LNCaP clone FGC (cell line): ENCODE measurements at regions not wholly inside any gene's neighbourhood (a gene's known extent, or its start where the extent isn't known, plus 50 kb on each side); places are given as distances from the start of the nearest gene placed in this dataset.

Source experiments
- DNase-seq: peaks from one replicate; pipeline ENCODE4 v3.0.0-alpha.2; 2011; ENCODE audit warnings: low read depth
- H3K4me3 ChIP-seq: 2 replicates; pipeline ENCODE4 v1.5.1; 2011; ENCODE audit warnings: mild to moderate bottlenecking, low read depth, low read length, control low read depth
- TF ChIP-seq, protein P1 (sequence below): IDR thresholded peaks from 2 replicates; pipeline ENCODE4 v1.5.1; 2012; ENCODE audit warnings: mild to moderate bottlenecking; ENCODE audit not compliant: control insufficient read depth, insufficient read depth; ENCODE audit errors: extremely low read depth

DNA sequence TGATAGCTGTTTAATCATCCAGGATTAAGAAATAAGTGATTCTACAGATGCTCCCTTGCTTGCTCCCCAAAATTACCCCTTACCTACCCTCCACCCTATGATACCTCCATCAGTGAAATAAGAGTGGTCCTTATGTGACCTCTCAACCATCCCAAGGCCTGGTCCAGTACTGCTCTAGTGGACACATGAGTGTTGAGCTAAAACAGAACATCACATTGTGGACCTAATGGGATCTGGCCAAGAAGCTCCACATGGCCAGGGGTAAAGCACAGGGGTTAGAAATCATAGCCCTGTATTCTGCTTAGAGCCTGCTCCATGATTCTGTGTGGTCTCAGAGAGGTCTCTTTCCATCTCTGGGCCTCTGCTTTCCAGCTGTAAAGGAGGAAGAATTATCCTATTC, 355.6 kb downstream of the TNS1 start:
- TF ChIP-seq, protein P1, sequence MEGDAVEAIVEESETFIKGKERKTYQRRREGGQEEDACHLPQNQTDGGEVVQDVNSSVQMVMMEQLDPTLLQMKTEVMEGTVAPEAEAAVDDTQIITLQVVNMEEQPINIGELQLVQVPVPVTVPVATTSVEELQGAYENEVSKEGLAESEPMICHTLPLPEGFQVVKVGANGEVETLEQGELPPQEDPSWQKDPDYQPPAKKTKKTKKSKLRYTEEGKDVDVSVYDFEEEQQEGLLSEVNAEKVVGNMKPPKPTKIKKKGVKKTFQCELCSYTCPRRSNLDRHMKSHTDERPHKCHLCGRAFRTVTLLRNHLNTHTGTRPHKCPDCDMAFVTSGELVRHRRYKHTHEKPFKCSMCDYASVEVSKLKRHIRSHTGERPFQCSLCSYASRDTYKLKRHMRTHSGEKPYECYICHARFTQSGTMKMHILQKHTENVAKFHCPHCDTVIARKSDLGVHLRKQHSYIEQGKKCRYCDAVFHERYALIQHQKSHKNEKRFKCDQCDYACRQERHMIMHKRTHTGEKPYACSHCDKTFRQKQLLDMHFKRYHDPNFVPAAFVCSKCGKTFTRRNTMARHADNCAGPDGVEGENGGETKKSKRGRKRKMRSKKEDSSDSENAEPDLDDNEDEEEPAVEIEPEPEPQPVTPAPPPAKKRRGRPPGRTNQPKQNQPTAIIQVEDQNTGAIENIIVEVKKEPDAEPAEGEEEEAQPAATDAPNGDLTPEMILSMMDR, result no peak
- DNase-seq, result no peak
- H3K4me3 ChIP-seq, result no peak overlapping the region

DNA sequence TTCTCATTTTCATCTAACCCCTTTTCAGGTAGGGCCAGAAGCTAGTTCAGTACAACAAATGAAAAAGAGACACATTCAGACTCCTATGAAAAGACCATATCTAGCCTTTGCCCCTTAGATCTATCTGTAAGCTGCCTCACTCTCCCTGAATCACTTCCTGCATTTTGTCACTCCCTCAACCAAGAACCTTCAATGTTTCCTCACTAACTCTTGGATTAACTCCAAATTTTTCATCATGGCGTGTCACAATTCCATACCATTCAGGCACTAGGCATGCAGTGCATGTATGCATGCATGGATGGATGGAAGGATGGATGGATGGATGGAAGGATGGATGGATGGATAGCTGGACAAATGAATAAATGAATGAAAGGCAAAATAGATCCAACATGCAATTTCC, 356.9 kb downstream of the TNS1 start:
- TF ChIP-seq, protein P1, result no peak
- H3K4me3 ChIP-seq, result no peak overlapping the region
- DNase-seq, result no peak

DNA sequence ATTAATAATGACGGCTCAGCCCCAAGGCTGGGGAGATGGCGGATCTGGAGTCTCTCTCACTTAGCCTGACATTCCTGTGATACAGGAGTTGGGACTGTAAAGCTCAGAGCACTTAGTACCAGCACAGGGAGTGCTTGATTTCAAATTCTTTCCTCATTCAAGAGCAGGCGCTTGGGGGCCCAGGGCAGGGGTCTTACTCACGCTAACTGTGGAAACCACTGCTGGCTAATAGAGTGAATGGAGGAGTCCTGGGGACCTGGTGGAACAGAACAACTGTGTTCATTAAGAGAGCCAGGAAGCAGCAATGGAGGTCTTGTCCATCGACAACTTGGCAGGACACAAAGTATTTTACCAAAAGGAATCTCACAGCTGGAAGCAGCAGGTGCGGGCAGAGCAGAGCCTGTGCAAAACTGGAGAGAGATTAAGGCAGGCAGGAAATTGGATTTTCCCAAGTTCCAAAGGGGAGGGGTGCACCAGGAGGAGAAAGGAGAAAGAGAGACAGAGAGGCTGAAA, 358.9 kb downstream of the TNS1 start:
- no peak overlapping the region for H3K4me3 ChIP-seq
- no peak for DNase-seq
- TF ChIP-seq, protein P1, result no peak

DNA sequence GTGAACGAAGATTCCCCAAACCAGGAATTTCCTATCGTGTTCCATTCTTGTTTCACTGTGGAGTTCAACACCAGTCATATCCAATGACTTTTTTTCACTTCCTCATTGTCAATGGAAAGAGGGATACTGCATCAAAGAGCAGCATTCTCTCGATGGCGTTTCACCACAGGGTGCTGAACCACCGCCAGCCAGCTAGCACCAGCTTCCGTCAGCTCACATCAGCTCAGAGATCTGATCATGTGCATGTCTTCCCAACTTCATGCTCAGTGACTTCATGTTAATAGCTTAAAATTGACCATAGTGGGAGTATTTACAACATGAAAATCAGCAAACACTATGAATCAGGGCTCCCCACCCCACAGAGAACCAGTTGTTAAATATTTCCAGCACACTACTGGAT, 359.9 kb downstream of the TNS1 start:
- no peak overlapping the region for H3K4me3 ChIP-seq
- DNase-seq, result no peak
- TF ChIP-seq, protein P1, result no peak

DNA sequence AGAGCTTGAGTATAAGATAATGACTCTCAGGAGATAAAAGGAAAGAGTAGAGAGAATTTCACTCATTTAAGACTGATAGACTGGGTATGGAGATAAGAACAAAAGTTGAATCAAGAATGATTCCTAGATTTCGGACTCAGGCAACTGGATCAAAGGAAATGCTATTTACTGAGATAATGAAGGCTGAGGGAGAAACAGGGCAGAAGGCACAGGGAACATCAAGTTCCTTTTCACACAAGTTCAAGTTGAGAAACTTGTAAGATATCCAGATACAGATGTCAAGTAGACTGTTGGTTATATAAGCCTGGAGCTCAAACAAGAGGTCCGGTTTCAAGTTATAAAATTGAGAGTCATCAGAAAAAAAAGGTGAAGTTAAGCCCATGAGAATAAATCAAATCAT, 360.8 kb downstream of the TNS1 start:
- H3K4me3 ChIP-seq, result no peak overlapping the region
- DNase-seq, result no peak
- TF ChIP-seq, protein P1, result no peak

DNA sequence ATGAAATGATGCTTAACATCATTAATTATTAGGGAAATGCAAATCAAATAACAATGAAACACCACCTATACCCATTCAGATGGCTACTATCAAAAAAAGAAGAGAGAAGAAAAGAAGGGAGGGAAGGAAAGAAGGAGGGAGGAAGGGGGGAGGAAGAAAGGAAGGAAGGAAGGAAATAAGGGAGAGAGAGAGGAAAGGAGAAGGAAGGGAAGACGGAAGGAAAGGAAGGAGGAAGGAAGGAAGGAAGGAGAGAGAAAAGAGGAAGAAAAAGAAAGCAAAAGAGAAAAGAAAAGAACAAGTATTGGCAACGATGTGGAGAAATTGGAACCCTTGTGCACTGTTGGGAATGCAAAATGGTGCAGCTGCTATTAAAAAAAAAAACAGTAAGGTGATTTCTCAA, 363.3 kb downstream of the TNS1 start:
- no peak for DNase-seq
- TF ChIP-seq, protein P1, result no peak
- no peak overlapping the region for H3K4me3 ChIP-seq

DNA sequence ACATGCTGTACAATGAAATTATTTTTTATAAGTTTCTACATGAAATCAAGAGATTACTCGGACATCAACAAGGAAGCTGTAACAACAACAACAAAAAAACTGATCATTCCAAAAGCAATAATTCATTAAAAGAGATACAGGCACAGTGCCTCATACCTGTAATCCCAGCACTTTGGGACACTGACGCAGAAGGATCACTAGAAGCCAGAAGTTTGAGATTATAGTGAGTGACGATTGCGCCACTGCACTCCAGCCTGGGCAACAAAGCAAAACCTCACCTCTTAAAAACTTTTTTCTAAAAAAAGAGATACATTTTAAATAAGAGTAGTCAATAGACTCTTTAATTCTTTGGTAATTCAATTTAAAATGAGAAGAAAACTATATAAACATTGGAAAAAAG, 364.3 kb downstream of the TNS1 start:
- TF ChIP-seq, protein P1, result no peak
- DNase-seq, result no peak
- no peak overlapping the region for H3K4me3 ChIP-seq
